MM.1S (cell line): ENCODE measurements at regions not wholly inside any gene's neighbourhood (a gene's known extent, or its start where the extent isn't known, plus 50 kb on each side); places are given as distances from the start of the nearest gene placed in this dataset.

Experiments
- CTCF ChIP-seq: fragments of 300-600 bp; sonication (generic); IDR thresholded peaks from 2 replicates; pipeline ENCODE4 v1.5.1; 2016; ENCODE audit warnings: antibody characterized with exemption, low read length, mixed read lengths
- EZH2 ChIP-seq: fragments of 300-600 bp; sonication (generic); optimal IDR thresholded peaks from 2 replicates; pipeline ENCODE3; 2017; ENCODE audit warnings: low read depth, mild to moderate bottlenecking, antibody characterized with exemption, low read length, mixed read lengths

GRCh38 chr5:103389357-103389756, 130.8 kb downstream of the MACIR start:
- no peak for TF ChIP-seq CTCF
- TF ChIP-seq EZH2 = no peak
